ENCODE measurements at regions not wholly inside any gene's neighbourhood (a gene's known extent, or its start where the extent isn't known, plus 50 kb on each side); places are given as distances from the start of the nearest gene placed in this dataset.

DNA sequence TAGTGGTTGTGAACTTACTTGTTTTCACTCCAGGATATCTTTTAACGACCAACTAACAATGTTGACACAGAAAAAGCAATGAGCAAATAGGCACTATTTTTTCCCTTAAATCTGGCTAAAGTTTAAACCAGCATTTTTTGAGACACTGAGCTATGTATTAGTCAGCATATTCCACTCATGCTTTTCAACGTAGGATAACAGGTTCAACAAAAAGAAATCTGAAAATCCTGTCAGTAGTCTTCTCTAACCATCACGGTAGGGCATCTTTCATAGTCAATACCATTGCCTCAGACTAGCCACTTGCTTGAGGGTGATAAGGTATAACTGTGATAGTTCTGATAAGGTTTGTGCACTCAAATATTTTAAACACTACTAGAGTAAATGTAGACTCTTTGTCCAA is 1177.3 kb upstream of the NUDT12 start:
- no peak for DNase-seq

DNA sequence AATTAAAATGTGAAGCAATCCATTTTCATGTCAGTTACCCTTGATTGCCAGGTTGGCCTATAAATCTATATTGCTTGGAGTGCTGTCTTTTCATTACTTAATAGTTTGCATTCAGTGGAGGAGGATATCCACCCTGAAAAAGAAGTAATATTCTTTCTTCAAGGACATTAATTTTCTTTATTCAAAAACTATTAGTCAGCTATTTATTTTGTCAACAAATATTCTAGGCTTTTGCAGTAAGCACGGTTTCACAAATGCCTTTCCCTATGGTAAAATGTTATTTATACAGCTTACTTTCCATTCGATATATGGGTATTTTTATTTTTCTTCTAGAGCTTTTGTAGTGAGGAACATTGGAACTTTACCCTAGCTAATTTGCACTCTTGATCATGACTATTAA is 1176.9 kb upstream of the NUDT12 start:
- DNase-seq, result no peak

DNA sequence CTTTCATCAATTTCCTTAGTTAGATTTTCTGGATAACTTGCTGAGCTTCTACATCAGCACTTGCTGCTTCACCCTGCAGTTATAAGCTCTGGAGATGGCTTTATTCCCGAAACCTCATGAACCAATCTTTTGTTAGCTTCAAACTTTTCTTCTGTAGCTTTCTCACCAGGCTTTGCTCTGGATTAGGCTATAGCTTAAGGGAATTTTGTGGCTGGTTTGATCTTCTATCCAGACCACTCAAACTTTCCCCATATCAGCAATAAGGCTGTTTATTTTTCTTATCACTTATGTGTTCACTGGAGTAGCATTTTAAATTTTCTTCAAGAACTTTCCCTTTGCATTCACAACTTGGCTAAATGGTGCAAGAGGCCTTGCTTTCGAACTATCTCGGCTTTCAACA is 1173.5 kb upstream of the NUDT12 start:
- DNase-seq, result no peak

DNA sequence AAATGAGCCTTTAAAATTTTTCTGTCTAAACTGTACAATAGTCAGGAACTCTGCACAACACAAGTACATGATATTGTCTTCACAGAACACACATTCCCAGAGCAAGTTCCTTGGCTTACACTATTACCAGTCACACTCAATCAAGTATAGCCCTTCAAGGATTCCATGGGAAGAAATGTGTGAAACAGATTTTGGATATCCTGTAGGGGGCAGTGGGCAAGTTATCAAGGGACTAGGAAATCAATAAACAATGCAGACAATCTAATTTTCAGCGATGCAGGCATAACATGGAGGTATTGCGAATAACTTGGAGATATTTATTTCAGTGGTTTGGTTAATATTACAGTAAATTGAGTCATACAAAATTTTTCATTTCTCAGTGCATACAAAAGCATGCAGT is 1171.5 kb upstream of the NUDT12 start:
- DNase-seq, result no peak

DNA sequence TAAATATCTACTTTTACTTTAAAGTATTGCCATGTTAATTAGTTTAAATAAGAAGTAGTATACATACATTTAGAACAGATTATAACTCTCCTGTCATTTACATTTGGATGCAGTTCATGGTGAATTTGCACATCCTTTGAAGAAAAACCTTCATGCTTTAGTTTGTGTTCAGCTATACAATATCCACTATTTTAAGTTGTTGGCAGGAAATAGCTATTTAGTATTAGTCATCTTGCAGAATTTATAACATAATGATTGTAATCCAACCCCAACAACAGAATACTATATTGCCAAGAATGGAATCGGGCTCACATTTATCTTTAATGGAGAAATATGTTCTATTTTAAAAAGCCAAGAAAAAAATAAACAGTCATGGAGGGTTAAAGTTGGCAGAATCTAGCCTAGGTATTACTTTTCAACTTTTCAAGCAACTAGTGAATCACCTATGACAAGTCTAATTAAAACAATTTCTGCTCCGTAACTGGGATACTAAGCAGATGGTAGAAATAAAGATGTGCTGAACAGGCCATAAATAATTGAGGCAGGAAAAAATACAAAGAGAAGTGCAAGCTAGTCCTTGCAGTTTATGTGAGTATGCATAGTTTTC is 1170.6 kb upstream of the NUDT12 start:
- no peak for DNase-seq

DNA sequence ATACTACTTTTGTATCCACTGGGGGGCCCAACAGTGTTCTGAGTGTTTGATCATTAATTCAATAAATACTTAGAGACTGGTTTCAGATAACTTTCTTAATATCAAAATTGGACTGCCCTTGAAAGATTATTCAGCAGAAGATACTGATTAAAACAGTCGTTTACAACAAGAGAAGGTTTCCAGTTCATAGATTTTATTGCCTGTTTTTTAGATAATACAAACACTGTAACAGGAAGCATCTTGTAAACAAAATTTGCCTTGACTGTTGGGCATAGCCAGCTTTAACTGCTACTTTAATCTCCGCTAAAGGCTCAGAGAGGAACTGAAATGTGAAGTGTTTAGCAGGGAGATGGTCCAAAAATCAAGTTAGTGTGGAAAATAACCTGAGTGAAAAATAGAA is 1168.7 kb upstream of the NUDT12 start:
- no peak for DNase-seq

DNA sequence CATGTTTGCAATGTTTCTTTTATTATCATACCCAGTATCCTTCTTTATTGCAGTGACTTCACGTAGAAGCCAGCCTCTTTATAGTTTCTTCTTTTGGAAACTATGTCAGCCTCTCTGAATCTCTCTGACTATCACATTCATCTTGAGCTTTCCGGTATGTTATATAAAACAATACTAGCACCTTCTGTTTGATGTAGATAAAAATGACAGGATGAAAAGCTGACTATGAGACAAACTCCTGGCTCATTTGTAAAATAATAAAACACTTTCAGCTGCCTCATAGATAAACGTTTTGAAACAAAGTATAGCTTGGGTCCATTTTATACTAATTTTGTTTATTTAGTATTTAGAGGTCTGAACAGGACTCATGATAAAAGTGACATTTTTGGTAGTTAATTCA is 1145.4 kb upstream of the NUDT12 start:
- no peak for DNase-seq

DNA sequence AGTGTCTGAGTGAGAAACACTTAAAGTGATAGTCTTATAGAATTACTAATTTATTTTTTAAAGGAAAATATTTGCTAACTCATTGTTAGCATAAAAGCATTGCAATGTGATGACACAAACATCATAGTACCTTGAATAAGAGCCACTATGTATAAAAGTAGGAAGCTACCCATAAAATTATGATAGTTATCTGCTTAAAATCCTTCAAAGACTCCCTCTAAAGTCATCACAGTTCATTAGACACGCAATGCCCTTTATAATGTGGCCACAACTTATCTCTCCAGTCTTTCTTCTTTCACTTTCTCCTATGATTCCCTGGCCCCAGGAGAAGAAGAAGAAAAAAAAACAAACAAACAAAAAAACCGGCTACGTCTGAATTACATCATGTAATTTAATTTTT is 1144.0 kb upstream of the NUDT12 start:
- DNase-seq, result no peak

DNA sequence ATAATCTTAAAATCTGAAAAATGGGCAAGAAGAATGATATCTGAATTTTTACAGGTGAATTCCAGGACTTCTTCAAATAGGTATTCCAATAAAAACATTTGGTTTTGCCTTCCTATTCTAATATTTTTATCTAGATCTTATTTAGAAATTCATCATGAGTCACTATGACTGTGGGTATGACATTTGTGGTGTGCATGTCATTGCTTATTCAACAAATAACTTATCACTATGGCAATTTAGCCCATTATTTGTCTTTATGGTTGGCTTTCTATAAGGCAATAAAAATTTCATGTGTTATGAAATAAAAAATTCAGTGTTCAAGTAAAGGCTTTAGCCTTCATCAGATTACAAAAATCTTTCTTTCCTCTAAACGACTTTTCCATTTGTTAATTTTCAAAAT is 1139.6 kb upstream of the NUDT12 start:
- DNase-seq, result no peak

DNA sequence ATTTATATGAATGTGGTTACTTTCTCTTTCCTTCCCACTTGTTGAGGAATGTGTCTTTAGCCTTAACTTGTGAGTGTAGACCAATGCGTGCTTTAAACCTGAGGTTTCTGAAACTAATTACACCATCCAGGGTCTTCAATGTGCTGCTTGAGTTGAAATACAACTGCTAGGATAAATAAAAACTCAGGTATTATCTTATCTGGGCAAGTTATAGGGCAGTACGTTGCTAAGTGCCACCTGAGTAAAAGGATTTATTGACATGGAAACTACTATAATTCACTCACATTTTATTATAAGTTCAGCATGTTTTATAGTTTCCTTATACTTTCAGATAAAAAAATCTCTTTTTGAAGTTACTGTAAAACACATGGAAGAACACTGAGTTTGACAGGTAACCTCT is 1136.8 kb upstream of the NUDT12 start:
- no peak for DNase-seq

DNA sequence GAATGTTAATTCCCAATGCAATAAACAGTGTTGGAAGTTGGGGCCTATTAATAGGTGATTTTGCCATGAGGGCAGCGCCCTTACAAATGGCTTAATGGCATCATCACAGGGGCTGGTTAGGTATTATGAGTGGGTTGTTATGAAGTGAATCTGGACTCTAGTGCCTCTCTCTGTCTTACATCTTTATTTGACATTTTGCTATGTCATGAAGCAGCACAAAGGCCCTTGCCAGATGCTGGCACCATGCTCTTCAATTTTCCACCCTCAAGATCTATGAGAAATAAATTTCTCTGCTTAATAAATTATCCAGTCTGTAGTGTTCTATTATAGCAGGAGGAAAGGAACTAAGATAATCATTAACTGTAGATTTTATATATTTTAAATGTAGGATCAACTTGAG is 1098.7 kb upstream of the NUDT12 start:
- DNase-seq, result no peak

DNA sequence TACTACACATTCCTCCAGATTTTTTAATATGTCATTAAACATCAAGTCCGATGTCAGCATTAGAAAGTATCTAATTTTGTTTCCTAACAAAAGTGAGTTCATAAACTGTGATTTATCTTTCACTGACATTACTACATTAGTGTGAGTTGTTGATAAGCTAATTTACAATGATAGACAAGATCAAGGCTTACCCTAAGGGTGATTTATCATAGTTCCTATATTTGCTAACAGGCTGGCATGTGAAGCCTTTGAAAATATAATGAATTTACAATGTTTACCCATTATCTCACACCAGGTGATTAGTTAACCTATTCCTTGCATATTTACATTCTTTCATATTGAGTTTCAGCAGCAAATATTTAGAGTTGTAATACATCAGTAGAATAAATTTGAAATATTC is 1096.9 kb upstream of the NUDT12 start:
- DNase-seq, result no peak

DNA sequence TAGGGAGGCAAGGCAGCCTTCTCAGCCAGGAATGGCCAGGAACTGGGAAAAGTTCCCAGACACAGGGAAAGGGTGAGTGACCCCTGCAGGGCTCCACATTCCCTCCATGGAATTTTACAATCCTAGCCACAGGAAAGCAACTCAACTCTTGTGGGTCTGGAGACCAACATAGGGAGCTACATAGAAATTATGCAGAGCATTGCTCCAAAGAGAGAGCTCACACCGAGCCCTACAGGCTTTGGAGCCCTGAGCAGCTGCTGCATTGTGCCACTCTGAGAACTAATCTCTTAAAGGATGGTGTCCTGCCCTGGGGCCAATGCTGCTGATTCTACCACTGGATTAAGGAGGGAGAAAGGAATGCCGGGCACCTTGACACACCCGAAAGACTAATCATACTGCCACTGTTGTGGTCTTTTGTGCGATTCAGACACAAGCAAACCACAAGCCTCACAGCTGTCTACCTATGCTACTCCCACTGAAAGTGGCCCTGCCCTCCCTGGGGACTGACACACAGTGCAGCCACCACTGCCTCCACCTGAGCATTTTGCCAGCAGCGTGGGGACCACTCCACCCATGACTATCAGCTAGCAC is 1089.8 kb upstream of the NUDT12 start:
- no peak for DNase-seq

DNA sequence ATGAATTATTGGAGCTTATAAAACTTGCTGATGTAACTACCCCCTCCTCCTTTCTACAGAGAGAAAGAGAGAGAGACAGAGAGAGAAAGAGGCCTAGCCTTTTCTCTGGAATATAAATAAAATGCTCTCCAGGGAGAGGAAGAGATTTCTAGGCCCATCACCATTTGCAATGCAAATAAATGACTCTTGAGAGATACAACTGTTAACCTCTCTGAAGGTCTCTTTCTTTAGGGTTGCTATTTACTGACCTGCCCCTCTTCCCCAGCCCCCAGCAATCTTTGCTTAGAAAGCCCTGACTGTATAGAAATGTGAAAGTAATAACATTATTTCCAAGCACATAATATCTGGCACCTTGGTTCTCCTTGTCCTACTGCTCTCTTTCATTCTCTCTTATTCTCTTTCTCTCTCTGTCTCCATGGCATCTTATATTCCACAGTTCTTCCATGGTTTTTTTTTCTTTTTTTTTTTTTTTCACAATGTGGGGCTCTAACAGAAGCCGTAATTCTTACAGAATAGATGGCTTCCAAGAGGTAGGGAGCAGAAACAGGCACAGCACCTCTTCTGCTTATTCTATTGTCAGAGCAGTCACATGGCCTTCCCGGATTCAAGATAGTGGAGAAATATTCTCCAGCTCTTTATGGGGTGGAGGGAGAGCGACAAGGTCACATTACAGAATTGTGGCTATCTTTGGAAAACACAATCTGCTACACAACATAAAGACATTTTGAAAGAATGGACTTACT is 1087.9 kb upstream of the NUDT12 start:
- DNase-seq, result no peak

DNA sequence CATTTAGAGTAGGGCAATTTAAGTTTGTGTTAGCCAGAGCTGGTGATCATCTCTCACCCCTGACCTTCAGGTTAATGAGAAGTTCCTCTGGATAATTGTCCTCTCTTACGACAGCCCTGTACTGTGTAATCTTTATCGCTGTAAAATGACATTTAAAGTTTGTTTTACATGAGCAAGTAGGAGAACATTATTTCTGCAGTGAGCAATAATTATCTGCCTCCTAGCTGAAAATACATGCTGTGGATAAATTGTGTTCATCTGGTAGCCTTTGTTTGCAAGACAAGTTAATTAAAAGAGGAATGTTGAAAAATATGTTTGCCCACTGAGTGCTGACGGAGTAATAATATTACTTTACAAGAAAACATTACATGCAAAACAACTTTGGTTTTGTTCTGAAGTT is 1083.8 kb upstream of the NUDT12 start:
- no peak for DNase-seq

DNA sequence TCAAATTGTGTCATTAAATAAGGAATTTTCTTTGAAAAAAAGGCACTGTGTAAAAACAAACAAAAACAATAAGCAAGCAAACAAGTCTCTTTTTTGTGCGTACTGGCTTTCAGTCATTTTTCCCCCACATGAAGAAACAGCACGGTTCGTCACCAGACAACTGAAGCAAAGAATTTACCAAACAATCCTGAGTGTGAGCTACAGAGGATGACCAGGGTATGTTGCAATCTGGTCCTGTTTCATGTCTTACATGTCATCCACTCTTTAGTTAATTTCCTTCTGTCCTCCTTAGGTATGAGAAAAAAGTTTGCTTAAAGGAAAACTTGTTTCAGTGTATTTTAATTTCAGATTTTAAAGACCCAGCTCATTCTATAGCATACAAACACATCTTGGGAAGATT is 1080.7 kb upstream of the NUDT12 start:
- no peak for DNase-seq

DNA sequence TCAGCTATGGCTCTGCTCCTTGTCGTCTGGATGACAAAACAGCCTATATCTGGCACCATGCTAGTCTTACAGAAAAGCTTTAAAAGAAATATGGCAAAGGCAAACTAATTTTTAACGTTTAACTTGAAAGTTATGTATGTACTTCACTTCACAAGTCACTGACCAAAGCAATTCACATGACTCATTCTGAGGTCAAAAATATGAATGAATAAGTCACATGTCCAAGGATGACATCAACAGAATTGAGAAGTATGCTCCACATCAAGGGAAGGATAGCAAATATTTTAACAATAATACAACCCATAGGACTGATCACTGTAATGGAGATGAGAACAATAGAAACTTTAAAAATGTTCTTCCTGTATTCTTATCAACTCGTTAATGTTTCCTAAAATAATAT is 1072.6 kb upstream of the NUDT12 start:
- DNase-seq, result no peak

DNA sequence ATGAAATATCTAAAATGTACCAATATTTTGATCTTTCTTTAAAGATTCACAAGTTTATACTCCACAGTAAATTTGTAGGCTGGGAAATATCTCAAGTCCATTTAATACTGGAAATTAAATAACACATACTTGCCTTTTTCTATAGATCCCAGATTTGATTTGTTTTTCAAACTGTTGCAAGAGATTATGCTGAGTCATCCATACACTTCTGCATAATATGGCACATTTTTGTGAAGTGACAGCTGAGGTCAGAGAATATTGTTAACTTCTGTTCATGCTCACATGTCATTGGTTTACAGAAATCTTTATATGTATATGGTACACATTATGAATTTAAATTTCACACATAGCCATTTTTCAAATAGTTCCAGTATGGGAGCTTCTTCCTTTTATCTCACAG is 1066.3 kb upstream of the NUDT12 start:
- DNase-seq, result no peak

DNA sequence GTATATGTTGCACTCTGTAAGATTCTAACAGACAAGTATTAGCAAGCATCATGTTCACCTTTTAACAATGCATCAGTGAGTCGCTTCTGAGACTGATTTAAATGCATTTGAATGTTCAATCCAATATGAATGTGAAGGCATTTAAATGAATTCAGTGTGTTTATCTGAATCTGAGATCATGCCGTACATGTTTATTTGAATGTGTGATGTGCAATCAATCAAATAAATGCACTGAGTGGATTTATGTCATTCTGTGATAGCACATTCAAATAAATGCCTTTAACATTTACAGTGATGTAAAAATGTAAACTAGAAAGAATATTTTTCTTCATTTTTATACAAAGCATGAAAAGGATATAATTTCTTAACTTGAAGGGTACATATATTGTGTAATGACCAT is 1063.5 kb upstream of the NUDT12 start:
- DNase-seq, result no peak

DNA sequence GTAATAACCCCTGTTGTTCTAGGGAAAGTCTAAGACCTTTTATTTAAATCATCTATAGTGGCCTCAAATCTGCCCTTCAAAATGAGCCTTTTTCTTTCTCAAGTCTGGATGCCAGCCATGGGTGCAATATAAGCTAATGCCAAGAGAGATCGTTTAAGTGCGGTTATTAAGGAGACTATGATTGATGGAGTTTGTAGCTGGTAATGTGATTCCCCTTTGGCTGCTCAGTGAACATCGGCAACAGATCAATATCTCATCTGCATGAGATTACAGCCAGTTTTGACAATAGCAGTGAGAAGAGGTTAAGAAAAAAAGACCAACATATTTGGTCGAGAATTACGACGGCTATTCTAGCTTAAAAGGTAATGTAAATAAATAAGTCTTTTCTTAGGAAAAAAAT is 1049.4 kb upstream of the NUDT12 start:
- DNase-seq, result no peak

DNA sequence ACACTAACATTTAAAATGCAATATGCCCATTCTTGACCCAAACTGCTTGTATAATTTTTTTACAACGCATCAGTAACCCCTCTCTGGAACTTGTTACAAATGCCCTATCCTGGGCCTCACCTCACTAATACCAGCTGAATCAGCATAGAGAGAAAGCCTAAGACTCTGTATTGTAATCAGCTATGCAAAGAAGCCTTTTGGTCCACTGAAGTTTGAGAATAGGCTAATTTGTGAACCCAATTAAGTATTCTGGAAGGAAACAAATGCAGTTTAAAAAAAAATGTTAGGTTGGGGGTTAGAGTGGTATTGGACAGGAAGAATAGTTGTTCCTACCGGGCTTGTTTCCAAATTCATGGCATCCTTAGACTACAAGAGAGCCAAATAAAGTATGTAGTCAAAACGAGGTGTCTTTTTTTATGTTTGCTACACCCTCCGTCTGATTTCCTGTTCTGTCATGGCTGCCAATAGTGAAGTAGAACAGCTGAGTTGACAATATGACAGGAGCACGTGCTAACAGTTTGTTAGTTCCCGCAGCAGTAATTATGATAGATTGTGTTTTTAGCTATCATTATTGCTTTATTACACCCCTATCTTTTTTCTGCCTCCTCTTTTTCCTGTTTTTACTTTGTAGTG is 1048.7 kb upstream of the NUDT12 start:
- no peak for DNase-seq

DNA sequence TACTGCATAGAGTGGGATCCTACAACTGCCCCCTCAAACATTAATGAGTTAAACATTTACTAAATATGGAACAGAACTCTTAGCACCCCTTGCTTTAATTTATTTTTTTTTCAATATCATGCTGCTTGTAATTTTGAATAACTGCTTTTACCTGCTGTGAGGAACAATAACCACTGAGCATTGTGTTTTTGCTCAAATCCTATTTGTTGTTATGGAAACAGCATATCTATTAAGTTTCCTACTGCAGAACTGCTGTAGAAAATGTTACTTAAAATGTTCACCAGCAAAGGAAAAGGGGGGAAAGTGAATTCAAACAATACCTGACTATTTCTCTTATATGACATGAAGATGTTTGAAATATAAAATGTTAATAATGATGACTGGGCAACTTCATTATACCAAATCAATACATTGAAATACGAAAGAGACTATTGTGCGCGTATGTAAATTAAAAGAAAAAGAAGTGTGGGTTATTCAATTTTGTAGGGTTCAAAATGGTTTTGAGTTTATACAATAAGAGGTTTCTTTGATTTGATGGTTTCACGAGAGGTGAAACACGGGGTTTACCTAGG is 1043.8 kb upstream of the NUDT12 start:
- no peak for DNase-seq

DNA sequence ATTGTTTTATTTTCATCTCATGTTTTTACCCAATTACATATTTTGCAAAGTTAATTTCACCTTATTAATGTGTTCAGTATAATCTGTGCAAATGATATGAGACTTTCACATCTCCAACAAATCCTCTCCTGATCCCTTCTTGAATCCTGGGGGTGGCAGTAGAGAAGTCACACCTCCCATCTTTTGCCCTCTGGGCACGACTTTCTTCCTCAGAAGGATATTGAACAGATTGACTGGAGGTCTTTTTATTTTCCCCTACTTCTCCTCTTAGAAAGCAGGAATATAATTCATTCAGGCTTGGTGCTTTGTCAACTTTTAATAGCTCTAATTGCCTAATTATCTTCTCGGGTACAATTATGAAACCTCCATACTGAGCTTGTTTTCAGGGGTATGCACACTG is 1037.1 kb upstream of the NUDT12 start:
- no peak for DNase-seq

DNA sequence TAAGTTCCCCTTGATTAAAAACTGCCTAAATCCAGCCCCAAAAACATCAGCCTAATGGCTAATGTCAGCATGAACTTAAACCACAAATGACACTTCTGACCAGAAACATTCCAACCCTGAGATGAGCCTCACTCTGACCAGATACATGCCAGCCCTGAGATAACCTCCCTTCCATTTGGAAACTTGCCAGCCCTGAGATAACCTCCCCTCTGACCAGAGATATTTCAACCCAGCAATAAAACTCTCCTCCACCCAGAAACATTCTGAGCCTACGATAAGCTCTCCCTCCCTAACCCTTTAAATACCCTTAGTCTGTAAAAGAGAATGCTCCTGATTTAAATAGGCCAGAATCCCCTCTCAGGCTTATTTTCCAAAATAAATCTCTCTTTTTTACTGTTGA is 1035.7 kb upstream of the NUDT12 start:
- no peak for DNase-seq
